ENCODE measurements at regions not wholly inside any gene's neighbourhood (a gene's known extent, or its start where the extent isn't known, plus 50 kb on each side); places are given as distances from the start of the nearest gene placed in this dataset.
"Not testable (repeated sequence)": the region's sequence is repeated elsewhere in the genome, so short reads cannot be mapped to it uniquely, and the experiment has no call there.

- not testable (repeated sequence) for TF ChIP-seq CTCF (IDR thresholded peaks at IDR 0.05; ENCODE audit: low read depth, low read length, missing input control); FOXA1 (IDR thresholded peaks at IDR 0.05); MAX (IDR thresholded peaks at IDR 0.05); RAD21 (IDR thresholded peaks at IDR 0.05); SP1 (IDR thresholded peaks at IDR 0.05); HNF4G (IDR thresholded peaks at IDR 0.05); JUND (IDR thresholded peaks at IDR 0.05); REST (IDR thresholded peaks at IDR 0.05); EGR1 (IDR thresholded peaks at IDR 0.05; ENCODE audit: low read depth in 2 of 2); ATF3 (IDR thresholded peaks at IDR 0.05); RXRA (IDR thresholded peaks at IDR 0.05)
These were observed 101.9 kb upstream of the SHB start for GRCh38 chr9:38170763-38171537.

Measured in liver (tissue), 3 donors.